Mucosa of stomach (tissue), 1 donor: ENCODE measurements at regions not wholly inside any gene's neighbourhood (a gene's known extent, or its start where the extent isn't known, plus 50 kb on each side); places are given as distances from the start of the nearest gene placed in this dataset.

Experiments
- H3K27me3 ChIP-seq: one replicate; pipeline ENCODE4 v1.7.0; 2013; ENCODE audit warnings: mild to moderate bottlenecking, low read length; ENCODE audit not compliant: control insufficient read depth, insufficient read depth
- H3K36me3 ChIP-seq: one replicate; pipeline ENCODE4 v1.7.0; 2013; ENCODE audit warnings: low read length; ENCODE audit not compliant: control insufficient read depth, insufficient read depth
- H3K4me1 ChIP-seq: one replicate; pipeline ENCODE4 v1.7.0; 2013; ENCODE audit warnings: mild to moderate bottlenecking, low read length; ENCODE audit not compliant: control insufficient read depth, insufficient read depth
- H3K4me3 ChIP-seq: one replicate; pipeline ENCODE4 v1.7.0; 2013; ENCODE audit warnings: low read length
- H3K9ac ChIP-seq: one replicate; pipeline ENCODE4 v1.7.0; 2013; ENCODE audit warnings: mild to moderate bottlenecking, low read length, moderate library complexity
- H3K9me3 ChIP-seq: one replicate; pipeline ENCODE4 v1.7.0; 2013; ENCODE audit warnings: mild to moderate bottlenecking, low read length, moderate library complexity; ENCODE audit not compliant: control insufficient read depth
- donor health status: Pancreatic carcinoma.

DNA sequence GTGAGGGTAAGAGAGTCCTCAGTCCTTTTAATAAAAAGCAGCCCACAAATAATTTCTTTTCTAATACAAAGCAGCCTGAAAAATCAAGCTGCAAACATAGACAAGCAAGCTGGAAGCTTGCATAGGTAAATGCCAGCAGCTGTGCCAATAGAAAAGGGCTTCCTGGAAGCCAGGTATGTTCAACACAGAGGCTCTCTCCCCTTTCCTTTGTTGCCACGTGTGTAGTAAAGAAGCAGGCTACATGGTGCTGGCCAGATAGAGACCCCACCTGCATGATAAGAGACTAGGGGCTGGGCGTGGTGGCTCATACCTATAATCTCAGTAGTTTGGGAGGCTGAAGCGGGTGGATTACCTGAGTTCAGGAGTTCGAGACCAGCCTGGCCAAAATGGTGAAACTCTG lies 50.1 kb upstream of the ERRFI1 start:
- Histone ChIP-seq H3K9ac (peak overlapping the region; percentile 35), H3K9me3 (no peaks in the 10 kb centered on the region), H3K36me3 (no peaks in the 10 kb centered on the region), H3K4me1 (peaks cover 56% of the 10 kb centered on the region), H3K27me3 (no peaks in the 10 kb centered on the region), H3K4me3 (no peak overlapping the region)
